CD14-positive monocyte (primary cell): ENCODE measurements at regions not wholly inside any gene's neighbourhood (a gene's known extent, or its start where the extent isn't known, plus 50 kb on each side); places are given as distances from the start of the nearest gene placed in this dataset.

Experiments
- DNase-seq, 3 donors: peaks; one replicate each; pipeline ENCODE4 v3.0.0-alpha.2; 2011 to 2022
- H2AFZ ChIP-seq: 2 replicates; pipeline ENCODE4 v1.6.0; 2012; ENCODE audit warnings: mild to moderate bottlenecking, low read depth, low read length, inconsistent platforms; ENCODE audit not compliant: insufficient read depth, poor library complexity, severe bottlenecking
- H3K27ac ChIP-seq, 2 donors: 1 replicate in 1 of 2; 2 replicates in 1 of 2; pipeline ENCODE4 v1.5.1; 2012 to 2013; ENCODE audit warnings: low read length in 2 of 2, control low read depth in 1 of 2, inconsistent platforms in 1 of 2, low read depth in 1 of 2, mild to moderate bottlenecking in 1 of 2
- H3K27me3 ChIP-seq, 2 donors: one replicate each; pipeline versions ENCODE4 v1.6.0 to v1.6.1; 2011 to 2013; ENCODE audit warnings: low read length in 2 of 2; ENCODE audit not compliant: control insufficient read depth in 2 of 2, insufficient read depth in 2 of 2
- H3K36me3 ChIP-seq, 2 donors: replicated peaks in 1 of 2; 1 replicate in 1 of 2; 2 replicates in 1 of 2; pipeline versions ENCODE4 v1.5.1 to v1.6.1; 2012 to 2013; ENCODE audit warnings: low read length in 2 of 2, control low read depth in 1 of 2, inconsistent platforms in 1 of 2, mild to moderate bottlenecking in 1 of 2; ENCODE audit not compliant: insufficient read depth in 2 of 2, control insufficient read depth in 1 of 2
- H3K4me1 ChIP-seq, 2 donors: 1 replicate in 1 of 2; 2 replicates in 1 of 2; pipeline versions ENCODE4 v1.5.1 to v1.6.1; 2012 to 2013; ENCODE audit warnings: low read length in 2 of 2, control low read depth in 1 of 2, inconsistent platforms in 1 of 2, mild to moderate bottlenecking in 1 of 2, moderate library complexity in 1 of 2; ENCODE audit not compliant: insufficient read depth in 2 of 2, control insufficient read depth in 1 of 2
- H3K4me2 ChIP-seq: replicated peaks from 2 replicates; pipeline ENCODE3; 2012; ENCODE audit warnings: low read length, moderate library complexity, mild to moderate bottlenecking; ENCODE audit not compliant: poor library complexity, severe bottlenecking; ENCODE audit errors: extremely low read depth
- H3K4me3 ChIP-seq, 3 experiments: fragments of 200-600 bp in 1 of 3; sonication (generic) in 1 of 3; replicated peaks in 1 of 3; 1 replicate in 2 of 3; 2 replicates in 1 of 3; pipeline ENCODE4 v1.5.1; 2011 to 2013; ENCODE audit warnings: low read length in 3 of 3, mild to moderate bottlenecking in 3 of 3, control low read depth in 2 of 3, low read depth in 2 of 3, inconsistent platforms in 1 of 3, moderate library complexity in 1 of 3
- H3K79me2 ChIP-seq: 2 replicates; pipeline ENCODE4 v1.6.0; 2012; ENCODE audit warnings: mild to moderate bottlenecking, control low read depth, inconsistent platforms, low read length, moderate library complexity; ENCODE audit not compliant: insufficient read depth
- H3K9ac ChIP-seq: 2 replicates; pipeline ENCODE4 v1.6.0; 2017; ENCODE audit warnings: low read length, mild to moderate bottlenecking; ENCODE audit not compliant: insufficient read depth, poor library complexity, severe bottlenecking
- H3K9me3 ChIP-seq, 2 donors: replicated peaks in 1 of 2; 1 replicate in 1 of 2; 2 replicates in 1 of 2; pipeline versions ENCODE4 v1.5.1 to v1.6.1; 2012 to 2013; ENCODE audit warnings: low read length in 2 of 2, control low read depth in 1 of 2; ENCODE audit not compliant: control insufficient read depth in 1 of 2, insufficient read depth in 1 of 2
- H4K20me1 ChIP-seq: 2 replicates; pipeline ENCODE4 v1.6.0; 2012; ENCODE audit warnings: mild to moderate bottlenecking, low read length, control low read depth, moderate library complexity; ENCODE audit not compliant: insufficient read depth
- H3K27ac Mint-ChIP-seq, 7 donors: one replicate each; pipeline ENCODE4 v1.8.0; 2020; ENCODE audit warnings: mild to moderate bottlenecking in 7 of 7, mixed read lengths in 7 of 7, moderate library complexity in 6 of 7, inconsistent platforms in 2 of 7
- H3K27me3 Mint-ChIP-seq, 3 donors: one replicate each; pipeline ENCODE4 v1.8.0; 2021 to 2022; ENCODE audit warnings: low read depth in 3 of 3, mild to moderate bottlenecking in 3 of 3, mixed read lengths in 3 of 3, moderate library complexity in 3 of 3, inconsistent platforms in 1 of 3
- H3K36me3 Mint-ChIP-seq, 2 donors: one replicate each; pipeline ENCODE4 v1.8.0; 2020; ENCODE audit warnings: mixed read lengths in 2 of 2, inconsistent platforms in 1 of 2, mild to moderate bottlenecking in 1 of 2
- H3K4me1 Mint-ChIP-seq: one replicate; pipeline ENCODE4 v1.8.0; 2020; ENCODE audit warnings: mild to moderate bottlenecking, mixed read lengths
- H3K4me3 Mint-ChIP-seq, 2 donors: one replicate each; pipeline ENCODE4 v1.8.0; 2020; ENCODE audit warnings: mild to moderate bottlenecking in 2 of 2, mixed read lengths in 2 of 2, moderate library complexity in 1 of 2
- H3K9me3 Mint-ChIP-seq, 7 donors: one replicate each; pipeline ENCODE4 v1.8.0; 2020 to 2022; ENCODE audit warnings: mixed read lengths in 7 of 7, mild to moderate bottlenecking in 6 of 7, moderate library complexity in 6 of 7, inconsistent platforms in 2 of 7
- WGBS: methylation state at CpG from one replicate; pipeline ENCODE4 v1.1.5; 2013; ENCODE audit warnings: missing lambda C conversion rate; ENCODE audit not compliant: insufficient coverage; 5-methylcytosine and 5-hydroxymethylcytosine counted together
- intact Hi-C, 2 donors: fragments of 100-400 bp; cut with micrococcal nuclease; formaldehyde crosslinking; loops; one replicate each; pipeline versions ENCODE4 v1.15.0 to v1.15.1; 2023
- TF ChIP-seq, protein P1 (sequence below): fragments of 200-600 bp; IDR thresholded peaks from one replicate; pipeline ENCODE4 v1.8.0; 2022; ENCODE audit warnings: antibody characterized with exemption, mild to moderate bottlenecking

DNA sequence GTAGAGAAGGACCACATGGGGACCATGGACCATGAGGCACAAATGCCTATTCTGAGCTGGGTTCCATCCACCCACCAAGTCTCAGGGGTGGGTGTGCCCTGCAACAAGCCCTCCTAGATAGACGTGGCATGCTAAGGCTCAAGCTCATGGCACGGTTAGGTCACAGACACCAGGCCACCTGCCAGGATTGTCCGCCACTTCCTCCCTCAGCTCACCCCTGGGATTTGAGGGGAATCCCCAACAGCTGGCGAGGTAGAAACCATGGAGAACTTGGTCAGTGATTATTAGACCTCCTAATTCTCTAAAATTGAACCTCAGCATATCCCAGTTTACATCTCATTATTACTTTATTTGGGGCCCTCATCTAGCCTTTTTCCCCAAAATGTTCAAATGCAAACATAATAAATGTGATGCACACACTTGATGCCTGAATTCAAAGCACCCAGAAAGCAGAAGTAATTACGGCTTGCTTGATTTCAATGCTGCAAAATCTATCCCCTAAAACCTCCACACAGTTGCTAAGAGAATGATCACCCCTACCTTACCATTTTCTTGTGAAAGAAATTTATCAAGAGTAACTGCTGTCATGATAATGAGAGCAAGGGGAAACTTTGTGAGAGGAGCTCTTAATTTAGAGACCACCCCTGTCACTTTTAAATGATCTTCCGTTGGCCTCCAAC is 366.6 kb upstream of the PFKP start:
- no peak overlapping the region for H3K4me3 ChIP-seq
- TF ChIP-seq, protein P1, sequence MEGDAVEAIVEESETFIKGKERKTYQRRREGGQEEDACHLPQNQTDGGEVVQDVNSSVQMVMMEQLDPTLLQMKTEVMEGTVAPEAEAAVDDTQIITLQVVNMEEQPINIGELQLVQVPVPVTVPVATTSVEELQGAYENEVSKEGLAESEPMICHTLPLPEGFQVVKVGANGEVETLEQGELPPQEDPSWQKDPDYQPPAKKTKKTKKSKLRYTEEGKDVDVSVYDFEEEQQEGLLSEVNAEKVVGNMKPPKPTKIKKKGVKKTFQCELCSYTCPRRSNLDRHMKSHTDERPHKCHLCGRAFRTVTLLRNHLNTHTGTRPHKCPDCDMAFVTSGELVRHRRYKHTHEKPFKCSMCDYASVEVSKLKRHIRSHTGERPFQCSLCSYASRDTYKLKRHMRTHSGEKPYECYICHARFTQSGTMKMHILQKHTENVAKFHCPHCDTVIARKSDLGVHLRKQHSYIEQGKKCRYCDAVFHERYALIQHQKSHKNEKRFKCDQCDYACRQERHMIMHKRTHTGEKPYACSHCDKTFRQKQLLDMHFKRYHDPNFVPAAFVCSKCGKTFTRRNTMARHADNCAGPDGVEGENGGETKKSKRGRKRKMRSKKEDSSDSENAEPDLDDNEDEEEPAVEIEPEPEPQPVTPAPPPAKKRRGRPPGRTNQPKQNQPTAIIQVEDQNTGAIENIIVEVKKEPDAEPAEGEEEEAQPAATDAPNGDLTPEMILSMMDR, result no peak

GRCh38 chr10:2688958-2689357 is 378.4 kb upstream of the PFKP start:
- H3K27ac ChIP-seq, result no peak overlapping the region
- TF ChIP-seq, protein P1, result no peak
- peaks cover 0 to 9% (median 4%) of the 10 kb centered on the region in 7 donors for H3K9me3 Mint-ChIP-seq
- no peaks in the 10 kb centered on the region for H3K36me3 Mint-ChIP-seq
- no peak overlapping the region for H3K4me3 ChIP-seq
- no peaks in the 10 kb centered on the region for H4K20me1 ChIP-seq
- H3K9ac ChIP-seq, result no peak overlapping the region
- H3K9me3 ChIP-seq, result peaks cover 4 to 11% of the 10 kb centered on the region in 2 donors
- H3K36me3 ChIP-seq, result no peaks in the 10 kb centered on the region
- no peak overlapping the region for H3K4me3 Mint-ChIP-seq
- H3K27me3 ChIP-seq, result no peaks in the 10 kb centered on the region
- H3K4me2 ChIP-seq, result no peak overlapping the region
- no peak overlapping the region for H2AFZ ChIP-seq
- H3K4me1 Mint-ChIP-seq, result no peaks in the 10 kb centered on the region
- intact Hi-C loops, result loop anchor here in 1 of 2 donors (5.0 kb wide), 1 partner anchor 687 kb away; no protein-coding TSS in a partner anchor
- no CpG with 5 or more reads among the region's 1 CpG for WGBS
- H3K27ac Mint-ChIP-seq, result no peak overlapping the region
- H3K4me1 ChIP-seq, result no peaks in the 10 kb centered on the region
- DNase-seq, result no peak
- no peaks in the 10 kb centered on the region for H3K79me2 ChIP-seq
- H3K27me3 Mint-ChIP-seq, result no peaks in the 10 kb centered on the region

More for the DNA sequence above, 366.6 kb upstream of the PFKP start:
- H3K9ac ChIP-seq, result no peak overlapping the region
- WGBS, result 83% methylated on average over 1 of the region's 6 CpGs
- peaks cover 0 to 2% (median 0%) of the 10 kb centered on the region in 3 donors for H3K27me3 Mint-ChIP-seq
- no peaks in the 10 kb centered on the region for H3K79me2 ChIP-seq
- no peaks in the 10 kb centered on the region for H3K4me1 Mint-ChIP-seq
- no peaks in the 10 kb centered on the region for H3K4me1 ChIP-seq
- no peak overlapping the region for H3K27ac Mint-ChIP-seq
- no peaks in the 10 kb centered on the region for H3K36me3 ChIP-seq
- intact Hi-C loops, result no loop called here
- no peaks in the 10 kb centered on the region for H3K36me3 Mint-ChIP-seq
- peaks cover 0 to 12% (median 2%) of the 10 kb centered on the region in 7 donors for H3K9me3 Mint-ChIP-seq
- H3K27me3 ChIP-seq, result no peaks in the 10 kb centered on the region
- H3K4me3 Mint-ChIP-seq, result no peak overlapping the region
- no peak overlapping the region for H3K4me2 ChIP-seq
- H2AFZ ChIP-seq, result no peak overlapping the region
- peaks cover 4 to 10% of the 10 kb centered on the region in 2 donors for H3K9me3 ChIP-seq
- no peak for DNase-seq
- H4K20me1 ChIP-seq, result no peaks in the 10 kb centered on the region
- H3K27ac ChIP-seq, result no peak overlapping the region
